ENCODE measurements at regions not wholly inside any gene's neighbourhood (a gene's known extent, or its start where the extent isn't known, plus 50 kb on each side); places are given as distances from the start of the nearest gene placed in this dataset.

DNA sequence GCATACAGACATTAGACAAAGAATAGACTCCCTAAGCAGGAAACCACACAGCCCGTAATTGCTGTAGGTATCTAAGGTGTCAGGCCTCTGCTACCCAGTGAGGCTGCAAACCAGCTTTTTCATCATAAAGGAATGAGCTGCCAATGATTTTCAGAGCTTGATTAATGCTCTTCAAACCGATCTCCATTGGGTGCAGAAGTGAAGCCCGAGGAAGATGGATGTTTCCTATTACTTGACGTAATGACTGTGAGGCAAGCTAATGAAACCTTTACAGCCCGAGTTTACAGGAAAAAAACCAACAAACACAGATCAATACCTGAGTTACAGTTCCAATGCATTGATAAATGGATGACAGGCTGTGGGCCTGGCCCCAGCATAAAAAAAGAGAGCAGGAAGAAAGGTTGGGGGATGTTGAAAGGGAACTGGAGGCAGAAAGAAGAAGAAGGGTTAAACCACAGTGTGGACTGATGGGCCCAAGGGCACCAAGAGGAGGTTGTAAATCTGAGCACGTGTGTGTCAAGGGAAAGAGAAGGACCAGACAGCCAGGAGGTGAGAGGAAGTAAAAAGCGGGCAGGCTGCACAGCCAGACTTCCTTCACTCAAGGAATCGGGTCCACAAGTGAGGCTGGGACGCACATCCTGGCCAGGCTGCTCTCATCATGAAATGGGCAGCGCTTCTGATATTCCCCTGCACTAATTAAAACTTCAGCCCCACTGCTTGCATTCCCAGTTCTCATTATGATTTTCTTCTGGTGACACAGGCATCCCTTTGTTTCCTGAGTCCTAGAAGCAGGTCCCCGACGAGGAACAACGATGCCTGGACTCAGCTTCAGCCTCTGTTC lies 70.6 kb upstream of the NTM start:
- no peaks in the 10 kb centered on the region for H3K27me3 ChIP-seq (ENCODE audit: control insufficient read depth, insufficient read depth, low read length)
- H3K36me3 ChIP-seq (ENCODE audit: control insufficient read depth, insufficient read depth, low read length): no peaks in the 10 kb centered on the region
- FAIRE-seq (no peak), DNase-seq (ENCODE audit: low read depth) (no peak)
- no peak overlapping the region for H3K4me3 ChIP-seq (ENCODE audit: low read depth, low read length)
- TF ChIP-seq, protein P1, sequence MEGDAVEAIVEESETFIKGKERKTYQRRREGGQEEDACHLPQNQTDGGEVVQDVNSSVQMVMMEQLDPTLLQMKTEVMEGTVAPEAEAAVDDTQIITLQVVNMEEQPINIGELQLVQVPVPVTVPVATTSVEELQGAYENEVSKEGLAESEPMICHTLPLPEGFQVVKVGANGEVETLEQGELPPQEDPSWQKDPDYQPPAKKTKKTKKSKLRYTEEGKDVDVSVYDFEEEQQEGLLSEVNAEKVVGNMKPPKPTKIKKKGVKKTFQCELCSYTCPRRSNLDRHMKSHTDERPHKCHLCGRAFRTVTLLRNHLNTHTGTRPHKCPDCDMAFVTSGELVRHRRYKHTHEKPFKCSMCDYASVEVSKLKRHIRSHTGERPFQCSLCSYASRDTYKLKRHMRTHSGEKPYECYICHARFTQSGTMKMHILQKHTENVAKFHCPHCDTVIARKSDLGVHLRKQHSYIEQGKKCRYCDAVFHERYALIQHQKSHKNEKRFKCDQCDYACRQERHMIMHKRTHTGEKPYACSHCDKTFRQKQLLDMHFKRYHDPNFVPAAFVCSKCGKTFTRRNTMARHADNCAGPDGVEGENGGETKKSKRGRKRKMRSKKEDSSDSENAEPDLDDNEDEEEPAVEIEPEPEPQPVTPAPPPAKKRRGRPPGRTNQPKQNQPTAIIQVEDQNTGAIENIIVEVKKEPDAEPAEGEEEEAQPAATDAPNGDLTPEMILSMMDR (IDR thresholded peaks at IDR 0.05; ENCODE audit: insufficient read depth, low read length, severe bottlenecking): no peak

DNA sequence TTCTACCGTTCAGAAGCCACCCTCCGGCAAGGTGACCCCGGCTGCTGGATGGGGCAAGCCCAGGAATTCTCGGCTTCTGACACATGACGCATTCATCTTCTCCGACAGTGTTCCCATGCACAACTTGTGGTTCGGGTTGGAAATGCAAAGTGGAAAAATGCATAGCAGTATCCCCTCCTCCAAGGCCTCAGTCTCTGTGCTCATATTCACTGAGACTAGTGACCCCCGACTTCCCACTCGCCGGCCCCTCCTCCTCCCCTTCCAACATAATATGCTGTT lies 70.0 kb upstream of the NTM start:
- TF ChIP-seq, protein P1 (IDR thresholded peaks at IDR 0.05; ENCODE audit: insufficient read depth, low read length, severe bottlenecking): no peak
- H3K4me3 ChIP-seq (ENCODE audit: low read depth, low read length): no peak overlapping the region
- FAIRE-seq: no peak
- no peaks in the 10 kb centered on the region for H3K27me3 ChIP-seq (ENCODE audit: control insufficient read depth, insufficient read depth, low read length)
- no peaks in the 10 kb centered on the region for H3K36me3 ChIP-seq (ENCODE audit: control insufficient read depth, insufficient read depth, low read length)
- DNase-seq (ENCODE audit: low read depth): no peak

DNA sequence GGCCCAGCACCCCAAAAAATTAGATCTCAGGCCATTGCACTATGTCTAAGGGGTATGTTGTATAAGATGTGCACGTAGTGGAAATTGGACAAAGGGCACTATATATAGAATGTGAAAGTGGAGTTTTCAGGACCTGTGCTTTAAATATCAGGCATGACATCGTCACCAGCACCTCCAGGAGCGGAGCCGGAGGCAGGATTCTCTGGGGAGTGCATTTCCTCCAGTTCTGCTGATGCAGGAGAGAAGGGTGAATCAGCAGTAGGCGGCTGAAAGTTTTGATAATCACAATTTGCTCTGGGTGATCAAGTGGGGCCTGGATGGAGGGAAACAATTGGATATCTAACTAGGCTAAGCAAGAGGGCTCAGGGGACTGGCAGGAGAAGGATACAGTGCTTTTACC lies 69.1 kb upstream of the NTM start:
- DNase-seq (ENCODE audit: low read depth): no peak
- TF ChIP-seq, protein P1 (IDR thresholded peaks at IDR 0.05; ENCODE audit: insufficient read depth, low read length, severe bottlenecking): no peak
- no peaks in the 10 kb centered on the region for H3K36me3 ChIP-seq (ENCODE audit: control insufficient read depth, insufficient read depth, low read length)
- FAIRE-seq: no peak
- no peaks in the 10 kb centered on the region for H3K27me3 ChIP-seq (ENCODE audit: control insufficient read depth, insufficient read depth, low read length)
- no peak overlapping the region for H3K4me3 ChIP-seq (ENCODE audit: low read depth, low read length)

DNA sequence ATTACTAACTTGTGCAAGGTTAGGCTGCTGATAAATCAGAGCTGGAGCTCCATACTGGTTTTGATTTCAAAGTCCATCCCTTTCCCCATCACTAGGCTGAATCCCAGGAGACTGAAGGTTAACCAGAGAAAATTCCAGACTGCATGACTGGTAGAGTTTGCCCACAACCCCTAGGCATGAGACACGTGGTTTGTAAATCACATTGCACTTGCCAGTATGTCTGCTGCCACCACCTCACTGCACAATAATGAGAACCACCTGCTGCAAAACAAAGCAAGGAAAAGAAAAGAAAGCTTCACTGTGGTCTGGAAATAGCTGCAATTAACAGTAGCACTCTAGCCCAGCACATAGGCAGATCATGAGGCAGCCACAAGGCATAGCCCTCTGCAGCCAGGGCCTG lies 67.6 kb upstream of the NTM start:
- DNase-seq (ENCODE audit: low read depth) (no peak), FAIRE-seq (no peak)
- TF ChIP-seq, protein P1 (IDR thresholded peaks at IDR 0.05; ENCODE audit: insufficient read depth, low read length, severe bottlenecking): no peak
- H3K4me3 ChIP-seq (ENCODE audit: low read depth, low read length): no peak overlapping the region
- H3K36me3 ChIP-seq (ENCODE audit: control insufficient read depth, insufficient read depth, low read length): no peaks in the 10 kb centered on the region
- no peaks in the 10 kb centered on the region for H3K27me3 ChIP-seq (ENCODE audit: control insufficient read depth, insufficient read depth, low read length)

DNA sequence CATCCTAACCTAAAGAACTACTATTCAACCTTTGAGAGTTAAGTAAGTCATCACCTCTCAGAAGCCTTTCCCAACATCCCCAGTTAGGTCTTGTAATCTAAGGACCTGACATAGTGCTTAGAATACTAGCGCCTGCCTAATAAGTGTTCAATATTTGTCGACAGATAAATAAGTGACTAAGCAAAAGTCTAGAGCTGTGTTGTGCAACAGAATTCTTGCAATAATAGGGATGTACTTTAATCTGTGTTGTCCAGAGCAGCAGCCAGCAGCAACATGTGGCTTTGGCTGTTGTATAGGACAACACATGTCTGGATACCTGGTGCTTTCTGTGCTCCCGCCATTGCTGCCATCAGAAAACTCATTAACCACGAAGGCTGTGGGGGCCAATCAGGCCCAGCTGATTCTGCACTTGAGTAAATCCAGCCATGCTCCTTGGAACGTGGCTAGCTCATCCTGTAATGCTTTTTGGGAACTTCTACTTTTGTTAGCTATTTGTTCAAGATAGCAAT lies 66.8 kb upstream of the NTM start:
- TF ChIP-seq, protein P1 (IDR thresholded peaks at IDR 0.05; ENCODE audit: insufficient read depth, low read length, severe bottlenecking): no peak

DNA sequence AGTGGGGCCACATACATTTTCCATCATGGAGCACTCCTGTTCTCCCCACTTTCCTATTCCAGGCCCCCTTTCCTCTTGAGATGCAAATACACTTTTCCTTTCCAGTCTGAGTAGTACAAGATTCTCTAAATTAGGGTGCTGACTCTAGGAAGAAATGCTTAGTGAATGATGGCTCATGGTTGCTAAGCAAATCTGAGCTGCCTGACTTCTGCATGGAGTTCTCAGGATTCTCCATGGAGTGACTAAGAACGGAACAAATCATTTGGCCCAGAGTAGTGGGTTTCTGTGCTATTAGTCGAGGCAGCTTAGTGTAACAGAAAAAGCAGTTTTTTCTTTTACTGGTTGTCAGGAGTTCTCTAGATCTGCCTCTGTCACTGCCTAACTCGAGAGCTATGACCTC lies 65.4 kb upstream of the NTM start:
- Histone ChIP-seq H3K4me3 (ENCODE audit: low read depth, low read length) (no peak overlapping the region), H3K27me3 (ENCODE audit: control insufficient read depth, insufficient read depth, low read length) (no peaks in the 10 kb centered on the region), H3K36me3 (ENCODE audit: control insufficient read depth, insufficient read depth, low read length) (no peaks in the 10 kb centered on the region)
- TF ChIP-seq, protein P1 (IDR thresholded peaks at IDR 0.05; ENCODE audit: insufficient read depth, low read length, severe bottlenecking): no peak
- no peak for FAIRE-seq
- no peak for DNase-seq (ENCODE audit: low read depth)

More for the DNA sequence above, 66.8 kb upstream of the NTM start:
- FAIRE-seq (no peak), DNase-seq (ENCODE audit: low read depth) (no peak)
- no peak overlapping the region for H3K4me3 ChIP-seq (ENCODE audit: low read depth, low read length)
- no peaks in the 10 kb centered on the region for H3K36me3 ChIP-seq (ENCODE audit: control insufficient read depth, insufficient read depth, low read length)
- H3K27me3 ChIP-seq (ENCODE audit: control insufficient read depth, insufficient read depth, low read length): no peaks in the 10 kb centered on the region

All from bronchial epithelial cell (primary cell).